T-helper 1 cell treated with Interleukin-12 subunit alpha and Interleukin-12 subunit beta and Interleukin-4 antibody, amounts not matched to agents 30 ng/mL and 1 ng/mL, for 36 hours (primary cell): ENCODE measurements at regions not wholly inside any gene's neighbourhood (a gene's known extent, or its start where the extent isn't known, plus 50 kb on each side); places are given as distances from the start of the nearest gene placed in this dataset.

Source experiments
- intact Hi-C: fragments of 100-400 bp; cut with micrococcal nuclease; formaldehyde crosslinking; loops from one replicate; pipeline ENCODE4 v1.15.1; 2024

DNA sequence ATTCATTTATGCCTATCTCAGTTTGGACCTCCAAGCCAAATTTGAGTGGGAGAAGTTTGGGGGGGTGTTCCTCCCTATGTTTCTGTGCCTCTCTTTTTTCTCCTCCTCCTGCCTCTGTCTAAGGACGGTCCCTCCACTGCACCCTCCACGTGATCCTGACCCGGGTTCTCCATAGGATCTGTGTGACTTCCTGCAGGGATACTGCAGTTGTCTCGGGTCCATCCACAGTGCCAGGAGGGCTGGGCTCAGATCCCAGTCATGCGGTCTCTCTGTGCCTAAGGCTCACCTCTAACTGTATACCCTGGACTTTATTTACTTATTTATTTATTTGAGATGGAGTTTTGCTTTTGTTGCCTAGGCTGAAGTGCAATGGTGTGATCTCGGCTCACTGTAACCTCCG, 1354.5 kb downstream of the BRD1 start:
- intact Hi-C loops: no loop called here

DNA sequence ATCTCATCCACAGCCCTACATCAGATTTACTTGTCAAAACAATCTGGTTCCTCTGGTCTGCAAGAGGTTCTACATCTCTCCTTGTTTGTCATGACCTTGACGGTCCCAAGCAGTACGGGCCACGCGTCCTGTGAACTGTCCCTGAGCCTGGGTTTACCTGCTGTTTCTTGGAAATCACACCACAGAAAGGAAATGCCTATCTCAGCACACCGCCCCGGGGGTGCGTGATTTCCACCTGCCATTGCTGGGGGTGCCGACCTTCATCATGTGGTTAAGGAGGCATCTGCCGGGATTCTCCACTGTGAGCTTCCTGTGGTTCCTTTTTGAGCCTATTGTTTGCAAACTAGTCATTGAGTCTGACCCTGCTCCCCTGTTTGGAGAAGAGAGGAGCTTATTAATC, 1363.4 kb downstream of the BRD1 start:
- intact Hi-C loops: no loop called here

DNA sequence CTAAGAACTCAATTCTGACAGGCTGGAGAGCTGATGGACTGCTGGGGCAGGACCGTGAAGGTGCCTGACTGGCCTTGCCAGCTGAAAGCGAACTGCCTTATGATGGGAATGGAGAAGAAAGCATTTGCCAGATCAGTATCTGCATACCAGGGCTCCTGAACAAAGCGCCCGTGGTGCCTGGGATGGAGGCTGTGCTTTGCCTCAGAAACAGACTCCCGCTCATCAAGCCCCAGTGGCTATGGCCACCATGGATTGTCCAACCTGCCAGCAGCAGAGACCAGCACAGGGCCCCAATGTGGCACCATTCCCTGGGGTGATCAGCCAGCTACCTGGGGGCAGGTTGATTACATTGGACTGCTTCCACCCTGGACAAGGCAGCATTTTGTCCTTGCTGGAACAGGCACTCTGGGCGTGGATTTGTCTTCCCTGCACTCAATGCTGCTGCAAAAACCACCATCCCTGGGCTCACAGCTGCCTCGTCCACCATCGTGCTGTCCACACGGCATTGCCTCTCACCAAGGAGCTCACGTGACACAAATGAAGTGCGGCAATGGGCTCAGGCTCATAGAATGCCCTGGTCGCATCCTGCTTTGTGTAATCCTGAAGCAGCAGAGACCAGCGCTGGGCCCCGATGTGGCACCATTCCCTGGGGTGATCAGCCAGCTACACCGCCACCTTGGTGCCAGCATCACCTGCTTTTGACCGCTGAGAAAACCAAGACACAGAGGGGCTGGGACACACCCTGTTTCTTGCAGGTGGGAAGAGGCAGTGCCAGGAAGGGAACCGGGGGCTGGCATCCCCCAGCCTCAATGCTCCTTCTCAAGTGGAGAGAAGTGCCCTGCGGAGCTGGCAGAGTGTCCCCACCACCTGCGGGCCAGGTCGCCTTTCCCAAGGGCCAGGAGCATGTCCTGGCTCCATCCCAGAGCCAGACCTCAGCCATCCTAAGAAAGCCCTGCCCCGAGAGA, 1367.5 kb downstream of the BRD1 start:
- intact Hi-C loops: no loop called here

DNA sequence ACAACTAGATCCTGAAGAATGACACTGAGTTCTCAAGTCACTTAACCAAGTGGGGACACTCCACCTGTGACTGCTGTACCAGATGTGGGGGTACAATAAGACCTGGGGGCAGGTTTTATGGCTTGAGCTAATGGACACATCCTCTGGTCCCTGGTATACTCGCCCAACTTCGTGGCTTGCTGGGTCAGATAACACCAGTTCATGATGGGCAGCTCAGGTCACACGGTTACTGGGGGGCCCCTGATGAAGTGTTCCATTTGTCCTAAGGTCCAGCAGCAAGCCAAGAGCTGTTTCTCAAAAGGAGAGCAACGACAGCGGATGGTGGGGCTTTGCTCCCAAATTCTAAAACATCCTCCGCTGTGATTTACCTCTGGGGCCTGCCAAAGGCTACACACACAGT, 1368.4 kb downstream of the BRD1 start:
- intact Hi-C loops: no loop called here

DNA sequence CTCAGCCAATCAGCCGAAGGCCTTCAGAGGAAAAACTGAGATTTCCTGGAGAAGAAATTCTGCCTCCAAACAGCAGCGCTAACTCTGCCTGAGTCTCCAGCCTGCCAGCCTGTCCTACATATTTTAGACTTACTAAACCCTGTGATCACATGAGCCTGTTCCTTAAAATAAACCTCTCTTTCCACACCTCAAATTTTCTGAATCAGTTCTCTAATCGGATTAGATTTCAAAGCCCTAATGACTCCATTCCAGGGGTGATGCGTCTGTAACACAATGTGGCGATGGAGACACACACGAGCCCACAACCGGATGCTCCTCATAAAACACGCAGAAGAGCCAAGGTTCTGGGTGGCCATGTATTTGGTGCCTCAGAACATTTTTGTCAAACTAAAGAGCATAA, 1371.2 kb downstream of the BRD1 start:
- intact Hi-C loops: no loop called here

DNA sequence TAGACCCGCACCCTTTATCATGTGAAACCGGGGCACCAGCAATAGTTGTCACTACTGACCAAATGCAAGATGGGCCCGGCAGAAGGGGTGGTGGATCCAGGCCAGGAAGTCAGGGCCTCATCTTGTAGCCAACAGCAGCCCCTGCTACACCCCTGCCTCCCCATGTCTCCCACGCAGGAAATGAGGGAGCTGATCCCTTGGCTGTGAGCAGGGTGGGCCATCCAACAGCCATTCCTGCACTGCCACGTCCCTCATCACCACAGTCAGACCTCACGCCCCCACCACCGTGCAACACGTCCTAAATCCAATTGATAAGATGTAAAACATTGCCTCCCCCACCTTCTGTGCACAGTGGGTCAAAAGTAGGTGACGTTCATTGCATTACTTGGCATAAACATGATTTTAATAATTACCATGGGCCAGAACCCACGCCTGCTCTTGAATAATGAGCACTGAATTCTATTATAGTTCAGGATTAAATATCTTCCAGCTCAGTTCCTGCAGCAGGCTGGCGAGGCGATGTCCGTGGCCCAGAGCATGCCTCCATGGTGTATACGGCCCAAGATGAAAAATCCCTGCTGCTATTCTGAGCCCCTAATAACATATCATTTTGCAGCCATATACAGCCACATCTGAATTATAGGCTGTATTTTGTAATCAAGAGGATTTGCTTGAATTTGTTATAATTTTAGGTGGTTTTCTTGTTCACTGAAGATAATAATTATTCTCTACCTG, 1373.8 kb downstream of the BRD1 start:
- intact Hi-C loops: no loop called here

DNA sequence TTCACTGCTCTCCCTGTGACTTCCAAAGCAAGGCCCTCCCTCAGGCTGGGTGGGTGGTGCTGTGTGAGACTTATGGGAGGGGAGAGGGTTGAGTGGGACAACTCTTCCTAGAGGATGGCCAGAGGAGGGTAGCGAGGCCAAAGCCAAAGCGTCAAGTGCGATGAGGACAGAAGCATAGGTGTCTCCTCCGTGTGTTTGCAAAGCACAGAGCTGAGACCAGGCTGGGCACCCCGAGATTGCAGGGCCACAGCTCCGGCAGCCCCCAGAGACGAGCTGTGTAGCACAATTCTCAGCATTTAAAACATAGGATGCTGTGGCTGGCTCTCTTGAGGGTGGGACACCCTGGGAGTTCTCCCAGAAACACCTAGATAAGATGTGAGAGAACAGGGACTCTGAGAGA, 1374.5 kb downstream of the BRD1 start:
- intact Hi-C loops: no loop called here

DNA sequence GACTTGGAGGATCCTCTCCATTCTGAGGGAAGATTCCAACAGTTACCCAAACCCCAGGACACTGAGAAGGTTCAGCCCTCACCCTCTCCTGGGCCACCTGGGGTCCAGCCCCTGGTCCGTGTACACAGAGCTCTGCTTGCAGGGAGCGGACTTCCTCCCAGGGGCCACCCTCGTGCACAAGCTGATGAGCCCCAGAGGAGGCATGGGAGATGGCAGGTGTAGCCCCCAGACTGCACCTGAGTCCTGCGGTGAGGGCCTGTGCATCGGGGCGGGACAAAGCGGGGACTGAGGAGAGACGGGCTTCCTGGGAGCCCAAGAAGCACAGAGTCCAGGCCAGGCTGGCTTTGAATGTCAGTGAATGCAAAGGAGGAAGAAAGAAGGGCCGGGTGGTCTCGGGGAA, 1374.9 kb downstream of the BRD1 start:
- intact Hi-C loops: no loop called here

DNA sequence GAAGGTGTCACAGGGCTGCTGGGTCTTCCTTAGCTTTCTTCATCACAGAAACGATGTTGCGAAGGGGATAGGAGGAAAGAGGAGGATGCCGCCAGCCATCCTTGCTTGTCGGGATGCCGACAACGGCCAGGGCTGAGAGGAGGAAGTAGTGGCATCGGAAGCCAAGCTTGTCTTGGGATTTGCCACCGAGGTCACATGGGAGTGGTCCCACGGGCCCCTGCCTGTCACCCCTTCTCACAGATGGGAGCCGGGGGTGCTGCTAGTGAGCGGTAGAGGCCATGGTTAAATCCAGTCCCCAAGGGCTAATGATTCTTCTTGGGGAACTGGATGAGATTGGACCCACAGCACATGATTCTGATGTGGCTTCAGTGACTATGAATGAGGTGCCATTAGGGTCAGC, 1375.8 kb downstream of the BRD1 start:
- intact Hi-C loops: no loop called here

DNA sequence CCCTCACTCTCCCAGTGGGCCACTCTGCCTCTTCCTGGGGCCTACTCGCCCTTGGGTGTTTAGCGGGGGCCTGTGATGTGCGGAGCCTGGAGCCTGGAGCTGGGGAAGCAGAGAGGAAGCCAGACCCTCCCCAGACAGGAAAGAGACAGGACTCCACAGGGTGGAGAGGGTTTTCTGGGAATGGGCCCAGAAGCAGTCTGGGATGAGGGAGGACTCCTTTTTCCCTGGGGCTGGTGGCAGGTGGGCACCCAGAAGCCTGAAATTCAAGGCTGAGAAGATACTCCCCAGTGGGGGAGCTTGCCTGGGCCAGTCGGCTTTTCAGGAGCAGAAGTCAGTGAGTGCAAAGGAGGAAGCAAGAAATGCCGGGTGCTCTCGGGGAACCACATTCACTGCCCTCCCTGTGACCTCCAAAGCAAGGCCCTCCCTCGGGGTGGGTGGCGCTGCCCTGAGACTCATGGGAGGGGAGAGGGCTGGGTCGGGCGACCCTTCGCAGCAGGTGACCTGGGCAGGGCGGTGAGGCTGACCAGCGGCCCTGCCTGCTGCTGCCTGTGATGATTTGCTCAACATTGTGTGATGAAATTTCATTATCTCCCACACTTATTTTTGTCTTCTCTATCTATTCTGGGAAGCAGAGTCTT, 1377.4 kb downstream of the BRD1 start:
- intact Hi-C loops: no loop called here

DNA sequence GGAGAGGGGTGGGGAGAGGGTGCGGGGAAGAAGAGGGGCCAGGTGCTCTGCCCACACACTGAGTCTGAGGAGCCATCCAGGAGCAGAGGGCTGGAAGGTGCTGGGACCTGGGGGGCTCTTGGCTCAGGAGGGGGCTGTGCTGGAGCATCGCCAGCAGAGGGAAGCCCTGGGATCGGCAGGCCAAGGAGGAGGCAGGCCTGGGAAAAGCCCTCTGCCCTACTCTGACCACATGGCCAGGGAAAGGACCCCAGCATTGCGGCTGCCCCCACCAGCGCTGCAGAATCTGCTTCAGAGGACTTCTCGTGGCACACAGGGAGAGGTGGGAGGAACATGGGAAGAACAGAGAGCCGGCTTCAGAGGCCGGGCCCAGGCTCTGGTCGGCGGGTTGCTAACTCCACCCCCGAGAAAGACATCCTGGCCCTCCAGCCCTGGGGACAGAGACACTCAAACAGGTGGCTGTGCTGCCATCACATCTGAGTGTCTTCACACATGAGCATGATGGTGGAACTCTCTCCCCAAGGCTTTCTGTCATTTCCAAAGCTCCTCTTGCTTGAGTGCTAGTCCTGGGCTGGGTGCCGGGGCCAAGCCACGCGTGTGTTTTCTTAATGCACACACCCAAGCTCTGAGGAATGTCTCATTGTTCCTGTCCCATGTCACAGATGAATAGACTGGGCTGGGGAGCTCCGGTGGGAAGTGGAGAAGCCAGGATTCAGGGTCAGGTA, 1378.0 kb downstream of the BRD1 start:
- intact Hi-C loops: no loop called here

DNA sequence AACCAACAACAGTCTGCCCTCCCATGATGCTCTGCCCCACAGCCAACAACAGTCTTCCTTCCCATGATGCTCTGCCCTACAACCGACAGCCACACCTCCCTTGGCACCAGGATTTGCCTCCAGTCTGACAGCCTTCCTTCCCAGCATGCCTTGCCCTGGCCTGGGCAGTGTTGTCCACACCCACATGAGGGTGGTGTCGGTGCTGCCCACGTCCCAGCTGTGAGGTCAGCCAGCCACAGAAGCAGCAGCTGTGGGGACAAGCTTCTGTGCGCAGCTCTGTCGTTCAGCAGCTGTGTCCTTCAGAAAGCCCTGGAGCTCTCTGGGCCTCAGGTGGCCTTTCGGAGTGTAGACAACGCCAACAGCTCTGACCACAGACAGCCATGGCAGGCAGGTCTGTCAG, 1378.9 kb downstream of the BRD1 start:
- intact Hi-C loops: no loop called here

DNA sequence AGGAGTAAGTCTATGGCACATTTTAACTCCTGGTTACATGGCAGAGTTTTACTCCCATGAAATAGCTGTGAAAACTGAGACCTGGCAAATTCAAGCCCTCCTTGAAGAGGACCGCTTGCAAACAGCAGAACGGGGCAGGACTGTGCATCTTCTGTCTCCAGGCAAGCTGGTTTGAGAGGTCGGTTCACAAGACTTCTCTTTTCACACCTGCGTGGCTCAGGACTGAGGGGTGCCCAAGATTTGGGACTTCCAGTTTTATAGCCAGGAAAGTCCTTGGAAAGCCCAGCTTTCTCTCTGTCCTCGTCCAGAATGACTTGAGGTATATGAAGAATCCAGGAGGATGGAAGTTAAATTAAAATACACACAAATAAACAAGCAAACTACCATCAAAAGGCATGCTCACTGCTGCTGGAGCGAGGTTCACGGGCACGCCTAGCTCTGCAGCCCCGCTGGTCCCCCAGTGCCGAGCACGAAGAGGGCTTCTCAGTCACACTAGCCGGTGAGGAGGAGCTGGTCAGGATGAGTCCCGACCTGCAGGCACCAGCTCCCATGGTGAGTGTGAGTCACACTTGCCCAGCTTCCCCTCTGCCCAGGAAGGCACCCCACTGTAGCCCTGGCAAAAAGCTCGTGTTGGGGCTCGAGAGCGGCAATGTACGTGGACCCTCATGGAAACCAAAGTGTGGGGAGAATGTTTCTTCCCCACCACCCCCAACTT, 1382.4 kb downstream of the BRD1 start:
- intact Hi-C loops: no loop called here

DNA sequence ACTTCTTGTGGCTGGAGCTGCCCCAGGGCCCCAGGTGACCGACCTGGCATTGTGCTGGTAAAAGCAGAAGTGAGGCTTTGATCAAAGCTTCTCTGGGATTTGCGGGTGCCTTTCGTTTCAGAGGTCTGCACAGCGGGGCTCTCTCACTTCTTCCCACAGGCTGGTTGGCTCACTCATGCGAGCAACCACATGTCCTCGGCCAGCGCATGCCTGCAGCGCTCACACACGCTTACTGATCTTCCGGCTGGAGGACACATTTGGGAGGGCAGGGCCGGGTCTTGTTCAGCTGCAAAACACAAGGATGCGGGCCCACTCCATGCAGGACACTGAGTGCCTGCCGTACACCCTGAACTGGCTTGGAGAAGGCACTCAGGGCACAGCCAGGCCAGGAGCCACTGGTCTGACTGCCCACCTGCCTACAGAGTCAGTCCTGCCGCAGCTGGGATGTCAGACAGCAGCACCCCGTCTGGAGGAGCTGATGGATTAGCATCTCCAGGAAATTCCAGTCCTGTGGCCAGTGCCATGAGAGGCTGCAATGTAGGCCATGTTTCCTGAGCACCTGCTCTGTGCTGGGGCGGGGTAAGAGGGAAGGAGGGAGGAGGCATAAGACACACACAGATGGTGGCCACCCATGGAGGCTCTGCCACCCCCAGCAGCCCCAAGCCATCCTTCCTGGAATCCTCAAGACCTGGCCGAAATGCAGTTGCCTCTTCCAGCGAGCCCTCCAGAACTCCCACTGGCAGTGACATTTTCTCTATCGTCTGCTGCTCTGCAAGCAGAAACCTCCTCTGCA, 1383.2 kb downstream of the BRD1 start:
- intact Hi-C loops: no loop called here

DNA sequence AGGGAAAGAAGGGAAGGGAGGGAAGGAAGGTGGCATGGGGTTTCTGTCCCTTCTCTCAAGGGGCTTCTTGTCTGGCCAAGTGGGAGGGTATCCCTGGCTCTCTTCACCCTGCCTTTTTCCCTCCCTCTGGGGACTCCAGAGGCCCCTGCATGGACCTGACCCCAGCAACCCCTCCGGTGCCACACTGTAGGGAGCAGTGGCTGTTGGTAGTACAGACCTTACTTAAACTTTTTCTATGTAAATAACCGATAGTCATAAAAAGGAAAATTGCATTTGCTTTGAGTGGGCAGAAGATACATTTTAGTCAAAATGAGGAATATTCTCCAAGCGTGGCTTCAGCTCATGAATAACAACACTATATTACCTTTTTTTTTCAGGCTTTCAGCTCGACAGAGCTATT, 1384.0 kb downstream of the BRD1 start:
- intact Hi-C loops: no loop called here

DNA sequence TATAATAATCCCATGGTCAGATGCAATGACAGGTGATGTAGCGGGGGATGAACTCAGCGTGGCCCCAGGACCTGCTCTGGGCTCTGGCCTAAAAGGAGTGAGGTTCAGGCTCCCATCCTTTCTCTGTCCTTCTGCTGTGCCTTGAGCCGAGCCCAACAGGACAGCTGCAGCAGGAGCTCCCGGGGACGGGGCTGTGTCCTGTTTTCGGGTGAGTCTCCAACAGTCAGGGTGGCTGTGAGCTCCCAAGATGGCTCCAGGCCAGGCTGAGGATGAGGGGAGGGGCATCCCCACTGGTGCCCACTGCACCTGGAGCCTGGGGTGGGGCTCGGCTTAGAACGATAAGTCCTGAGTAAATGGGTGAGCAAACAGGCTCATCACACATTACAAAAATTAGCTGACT, 1385.0 kb downstream of the BRD1 start:
- intact Hi-C loops: no loop called here

DNA sequence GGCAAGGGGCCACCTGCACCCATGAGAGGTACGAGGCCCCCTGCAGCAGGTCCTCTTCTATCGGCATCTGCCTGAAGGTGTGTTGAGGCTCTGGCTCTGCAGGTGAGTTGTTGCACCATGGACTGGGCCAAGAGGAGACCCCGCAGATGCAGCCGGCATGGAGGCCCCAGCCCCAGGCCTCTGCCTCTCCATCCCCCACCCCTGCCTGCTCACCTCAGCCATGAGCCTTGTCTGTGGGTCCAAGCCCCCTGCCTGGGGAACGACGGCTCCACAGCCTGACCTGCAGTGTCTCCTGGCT, 1386.2 kb downstream of the BRD1 start:
- intact Hi-C loops: no loop called here

DNA sequence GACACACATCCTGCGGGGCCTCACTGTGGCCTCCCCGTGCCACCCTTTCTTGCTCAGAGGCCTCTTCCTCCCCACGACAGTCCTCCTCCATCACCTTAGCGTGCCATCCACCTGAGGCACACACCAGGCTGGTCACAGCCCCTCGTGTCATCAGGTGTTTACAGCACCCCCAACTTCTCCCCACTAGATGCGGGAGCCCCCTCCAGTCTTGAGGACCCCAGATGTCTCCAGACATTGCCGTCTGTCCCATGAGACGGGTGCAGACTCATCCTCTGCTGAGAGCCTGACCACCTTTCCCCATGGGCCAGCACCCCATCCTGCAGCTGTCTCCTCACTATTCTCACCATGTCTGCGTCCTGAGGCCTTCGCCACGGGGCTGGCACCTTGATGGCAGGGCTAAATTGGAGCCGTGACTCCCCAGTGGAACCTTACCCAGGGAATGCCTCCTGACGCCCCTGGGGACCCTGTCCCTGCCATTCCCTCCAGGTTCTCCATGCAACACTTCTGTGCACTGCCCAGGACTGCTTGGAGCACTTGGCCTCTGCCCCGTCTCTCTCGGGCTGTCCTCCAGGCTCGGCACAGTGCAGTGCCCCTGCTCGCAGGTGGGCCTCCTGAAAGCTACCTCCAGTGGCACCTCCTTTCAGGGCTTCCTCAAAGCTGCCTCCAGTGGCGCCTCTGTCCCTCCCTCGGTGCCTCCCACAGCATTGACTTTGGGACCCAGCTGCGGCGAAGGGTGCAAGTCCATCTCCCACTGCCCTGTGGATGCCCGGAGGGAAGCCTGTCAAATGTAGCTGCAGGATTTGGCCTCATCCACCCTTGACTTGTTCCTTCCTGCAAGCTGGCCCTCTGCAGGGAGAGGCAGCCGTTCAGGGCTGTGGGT, 1386.8 kb downstream of the BRD1 start:
- intact Hi-C loops: no loop called here

DNA sequence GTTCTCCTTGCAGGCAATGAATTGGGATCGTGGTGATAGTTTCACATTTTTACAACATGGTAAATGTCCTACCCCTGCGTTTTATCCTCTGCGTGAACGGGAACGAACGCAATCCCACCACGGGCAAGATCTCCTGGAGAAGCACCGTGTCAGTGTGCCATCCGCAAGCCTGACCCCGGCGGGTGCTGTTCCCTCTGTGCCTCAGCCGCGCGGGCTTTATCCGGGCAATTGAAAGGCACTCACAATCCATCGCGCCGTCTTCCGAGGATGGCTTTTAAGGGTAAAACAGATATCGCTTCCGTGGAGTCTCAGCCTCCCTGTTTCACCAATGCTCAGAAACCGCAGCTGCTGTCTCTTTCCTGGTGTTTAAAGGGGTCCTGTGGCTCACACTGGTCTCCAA, 1387.5 kb downstream of the BRD1 start:
- intact Hi-C loops: no loop called here
